HepG2 (cell line): ENCODE measurements at regions not wholly inside any gene's neighbourhood (a gene's known extent, or its start where the extent isn't known, plus 50 kb on each side); places are given as distances from the start of the nearest gene placed in this dataset.

Experiments used
- CTCF ChIP-seq: sonication (generic); formaldehyde crosslinking; IDR thresholded peaks from 2 replicates; pipeline ENCODE4 v1.5.0; 2020; ENCODE audit warnings: mild to moderate bottlenecking, missing genetic modification reagents, moderate library complexity
- FOSL2 ChIP-seq: sonication (generic); formaldehyde crosslinking; IDR thresholded peaks from 2 replicates; pipeline ENCODE4 v1.4.0; 2020; ENCODE audit warnings: missing genetic modification reagents
- PAWR ChIP-seq: sonication (generic); formaldehyde crosslinking; IDR thresholded peaks from 2 replicates; pipeline ENCODE4 v1.4.0; 2020; ENCODE audit warnings: missing genetic modification reagents, mild to moderate bottlenecking, borderline replicate concordance
- SRSF1 ChIP-seq: fragments of 200-400 bp; formaldehyde crosslinking; optimal IDR thresholded peaks from 2 replicates; pipeline ENCODE3; 2017; ENCODE audit warnings: mild to moderate bottlenecking, low read depth, low read length, moderate library complexity

GRCh38 chr7:19249281-19249680 lies 104.1 kb upstream of the FERD3L start:
- TF ChIP-seq FOSL2 (CRISPR knock-in tag): no peak
- TF ChIP-seq PAWR (CRISPR knock-in tag): no peak
- TF ChIP-seq SRSF1: no peak
- TF ChIP-seq CTCF (CRISPR knock-in tag): no peak
